Esophagus mucosa (tissue), 1 donor: ENCODE measurements at regions not wholly inside any gene's neighbourhood (a gene's known extent, or its start where the extent isn't known, plus 50 kb on each side); places are given as distances from the start of the nearest gene placed in this dataset.

Source experiments
- ATAC-seq: fragments of 200-7000 bp; cut with Tn5 transposase; one replicate; pipeline ENCODE4 v1.9.1; 2020
- donor health status: DM: yes; HTN: yes; CAD: no.

DNA sequence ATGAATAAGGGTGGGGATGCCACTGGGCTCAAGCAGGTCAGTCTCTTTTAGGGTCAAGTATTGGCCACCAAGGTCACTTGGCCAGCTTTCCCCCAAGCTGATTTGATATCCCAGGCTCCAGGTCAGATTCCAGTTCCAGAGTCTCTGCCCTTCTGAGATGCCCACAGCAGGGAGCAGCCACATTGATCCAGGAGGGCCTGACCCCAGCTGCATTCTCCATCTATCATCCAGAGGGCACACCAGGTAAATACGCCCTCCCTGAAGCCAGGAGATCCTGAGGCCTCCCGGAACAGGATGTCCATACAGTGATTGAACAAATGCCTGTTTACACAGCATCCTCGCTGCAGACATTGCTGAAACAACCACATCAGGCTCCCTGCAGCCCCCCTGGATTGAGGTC lies 264.6 kb upstream of the TLE3 start:
- ATAC-seq: no peak

DNA sequence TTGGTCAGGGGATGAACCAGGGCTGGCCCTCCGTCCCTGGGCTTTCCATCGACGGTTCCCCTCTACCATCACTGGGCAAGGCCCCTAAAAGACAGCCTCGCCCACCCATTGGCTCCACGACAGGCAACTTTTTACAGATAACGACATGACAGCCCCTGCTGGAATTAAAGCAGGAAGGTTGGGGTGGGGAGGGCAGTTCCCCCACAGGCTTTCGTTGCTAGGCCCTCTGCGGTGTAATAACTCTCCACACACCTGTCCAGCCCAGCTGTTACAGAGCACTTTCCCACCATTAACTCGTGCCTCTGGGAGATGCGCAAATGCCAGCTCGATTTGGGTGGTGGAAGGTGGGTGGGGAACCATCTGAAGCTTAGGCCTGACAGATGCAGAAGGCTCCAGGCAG lies 264.2 kb upstream of the TLE3 start:
- no peak for ATAC-seq

DNA sequence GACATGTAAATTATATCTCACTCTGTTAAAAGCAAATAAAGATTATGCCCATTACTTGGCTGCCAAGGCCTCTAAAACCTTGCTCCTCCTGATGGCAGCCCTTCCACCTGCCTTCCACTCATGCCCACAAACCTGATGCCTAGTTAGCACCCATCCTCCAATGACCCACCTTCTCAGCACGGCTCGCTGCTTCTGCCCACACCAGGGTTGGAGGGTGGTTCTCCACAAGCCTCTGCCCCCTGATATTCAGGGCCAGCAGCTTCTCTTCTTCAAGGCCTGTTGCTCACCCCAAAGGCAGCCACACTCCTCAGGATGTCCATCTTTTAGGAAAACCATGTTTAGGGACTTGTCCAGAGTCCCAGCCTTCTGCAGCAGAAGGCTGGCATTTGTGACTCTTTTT lies 263.4 kb upstream of the TLE3 start:
- ATAC-seq: no peak

DNA sequence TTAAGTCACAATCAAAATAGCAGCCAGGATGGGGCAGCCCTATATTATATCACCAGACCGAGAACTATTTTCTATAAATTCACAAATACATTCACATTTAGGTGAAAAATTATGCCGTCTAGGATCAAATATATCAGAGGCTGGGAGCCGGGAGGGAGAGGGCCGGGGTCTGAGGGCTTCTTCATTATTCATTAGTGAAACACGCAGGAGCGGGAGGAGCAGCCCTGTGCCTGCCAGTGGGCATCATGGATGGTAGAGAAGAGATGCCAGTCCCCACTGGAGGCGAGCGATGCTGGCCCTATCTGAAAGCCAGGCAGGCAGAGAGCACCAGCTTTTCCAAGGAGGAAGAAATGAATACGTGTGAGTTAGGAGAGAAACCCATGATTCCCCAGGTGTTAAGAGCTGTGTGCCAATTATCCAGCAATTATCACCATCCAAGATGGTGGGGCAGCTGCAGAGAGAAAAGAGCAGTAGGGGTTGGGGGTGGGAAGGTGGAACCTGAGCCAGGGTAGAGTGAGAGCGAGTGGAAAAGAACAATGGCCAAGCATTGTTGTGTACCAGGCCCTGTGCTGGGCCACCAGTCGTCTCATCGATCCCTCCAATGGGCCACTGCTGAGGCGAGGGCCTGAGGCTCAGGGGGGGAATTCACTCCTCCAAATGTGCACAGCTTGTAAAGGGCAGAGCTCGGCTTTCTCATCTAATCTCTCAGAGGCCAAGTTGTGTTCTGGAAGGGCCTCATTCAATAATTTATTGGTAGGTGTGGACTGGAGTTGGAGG lies 261.3 kb upstream of the TLE3 start:
- no peak for ATAC-seq

DNA sequence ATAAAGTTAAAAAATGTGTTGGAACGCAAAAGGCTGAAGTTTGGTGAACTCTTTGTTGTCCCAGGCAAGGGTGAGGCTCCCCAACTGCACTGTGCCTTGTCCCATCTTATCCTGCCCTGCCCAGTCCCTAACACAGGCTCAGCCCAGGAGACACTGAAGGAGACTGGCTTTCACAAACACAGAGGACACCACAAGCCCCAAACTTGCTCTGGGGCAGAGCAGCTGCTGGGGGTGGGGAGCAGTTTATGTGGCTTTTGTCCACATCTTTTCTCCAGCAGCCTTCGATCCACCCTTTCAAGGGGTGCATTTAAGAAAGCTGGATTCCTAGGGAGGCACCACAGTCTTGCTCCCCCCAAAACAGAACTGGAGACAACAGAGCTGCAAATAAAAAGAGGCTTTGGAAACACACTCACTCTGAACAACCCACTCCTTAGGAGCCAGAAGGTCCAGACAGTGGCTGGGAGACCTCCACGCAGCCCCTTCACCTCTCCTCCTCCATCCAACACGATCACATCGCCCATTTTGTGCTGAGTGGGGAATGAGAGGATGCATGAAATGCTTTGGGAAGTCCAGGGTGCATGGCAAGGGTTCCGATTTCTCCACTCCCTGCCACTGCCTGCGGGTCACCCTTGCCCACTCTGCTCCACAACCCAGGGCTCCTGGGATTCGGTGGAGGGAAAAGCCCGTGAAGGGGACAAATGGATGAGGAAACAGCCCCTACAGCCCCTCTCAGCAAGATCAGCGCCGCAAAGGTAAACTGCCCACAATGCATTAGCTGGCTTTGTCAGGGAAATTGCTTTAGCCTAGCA lies 260.5 kb upstream of the TLE3 start:
- ATAC-seq: no peak

DNA sequence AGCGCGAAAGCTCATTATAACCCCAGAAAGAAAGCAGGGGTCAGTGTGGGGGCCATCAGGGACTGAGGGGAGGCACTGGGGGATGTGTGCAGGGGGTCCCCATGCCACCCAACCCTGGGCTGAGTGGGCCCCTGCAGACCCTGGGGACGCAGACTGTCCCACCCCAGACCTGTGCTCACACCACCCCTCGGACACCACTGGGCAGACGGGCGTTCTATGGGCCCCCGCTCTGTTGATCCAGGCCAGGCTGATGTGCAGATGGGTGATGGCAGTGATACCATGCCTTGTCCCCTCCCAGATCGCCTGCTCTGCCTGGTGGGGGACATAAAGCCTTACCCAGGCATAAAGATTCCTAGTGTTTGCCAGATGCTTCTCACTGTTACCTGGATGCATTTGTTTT lies 259.7 kb upstream of the TLE3 start:
- ATAC-seq: no peak

DNA sequence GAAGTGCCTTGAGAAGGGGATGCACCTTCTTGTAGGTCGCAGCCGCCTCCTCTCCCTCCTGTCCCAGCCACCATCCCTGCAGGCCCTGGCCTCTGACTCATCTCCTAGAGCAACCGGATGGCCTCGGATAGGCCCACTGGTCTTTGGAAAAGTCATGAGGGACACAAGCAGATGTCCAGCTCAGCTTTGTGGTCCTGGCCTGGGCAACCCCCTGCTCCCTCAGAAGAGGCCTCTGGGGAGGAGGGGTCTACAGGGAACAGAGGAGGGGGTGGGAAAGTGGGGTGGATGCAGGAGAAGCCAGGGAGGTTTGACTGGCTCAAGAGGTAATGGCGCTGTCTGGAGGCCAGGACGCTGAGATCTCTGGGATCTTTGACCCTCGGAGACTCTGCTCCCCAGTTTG lies 259.2 kb upstream of the TLE3 start:
- ATAC-seq: no peak

DNA sequence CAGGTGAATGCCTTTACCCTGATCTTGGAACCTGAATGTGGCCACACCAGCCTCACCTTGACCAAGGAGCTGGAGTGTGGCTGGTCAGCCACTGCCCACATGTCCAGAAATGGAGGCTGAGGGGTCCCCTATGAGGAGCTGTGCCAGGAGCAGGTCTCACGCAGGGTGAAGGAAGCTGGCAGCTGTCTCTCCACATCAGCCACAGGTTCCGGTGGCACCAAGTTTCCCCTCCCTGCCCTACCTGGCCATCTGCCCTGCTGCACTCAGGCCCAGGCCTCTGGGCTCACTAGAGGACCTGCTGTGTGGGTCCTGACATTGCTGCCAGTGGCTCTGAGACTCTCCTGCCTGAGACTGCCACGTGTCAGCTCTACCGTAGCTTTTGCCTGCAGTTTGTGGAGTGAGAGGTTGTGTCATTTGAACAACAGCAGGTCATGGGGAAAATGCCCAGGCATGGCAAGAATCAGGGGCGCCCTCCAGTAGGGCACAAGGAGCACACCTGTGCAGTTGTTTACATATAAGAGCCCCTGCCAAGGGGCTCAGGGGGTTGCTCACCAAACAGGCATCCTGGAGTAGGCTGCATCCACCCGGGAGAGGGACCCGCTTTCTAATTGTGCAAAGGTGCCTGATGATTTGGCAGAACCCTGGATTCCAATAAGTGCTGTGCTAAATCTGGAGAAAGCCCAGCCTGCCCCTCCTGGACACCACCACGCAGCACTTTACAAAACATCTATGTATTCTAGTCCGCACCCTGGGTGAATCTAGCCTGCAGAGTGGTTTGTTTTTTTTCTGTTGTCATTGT lies 258.5 kb upstream of the TLE3 start:
- ATAC-seq: no peak

DNA sequence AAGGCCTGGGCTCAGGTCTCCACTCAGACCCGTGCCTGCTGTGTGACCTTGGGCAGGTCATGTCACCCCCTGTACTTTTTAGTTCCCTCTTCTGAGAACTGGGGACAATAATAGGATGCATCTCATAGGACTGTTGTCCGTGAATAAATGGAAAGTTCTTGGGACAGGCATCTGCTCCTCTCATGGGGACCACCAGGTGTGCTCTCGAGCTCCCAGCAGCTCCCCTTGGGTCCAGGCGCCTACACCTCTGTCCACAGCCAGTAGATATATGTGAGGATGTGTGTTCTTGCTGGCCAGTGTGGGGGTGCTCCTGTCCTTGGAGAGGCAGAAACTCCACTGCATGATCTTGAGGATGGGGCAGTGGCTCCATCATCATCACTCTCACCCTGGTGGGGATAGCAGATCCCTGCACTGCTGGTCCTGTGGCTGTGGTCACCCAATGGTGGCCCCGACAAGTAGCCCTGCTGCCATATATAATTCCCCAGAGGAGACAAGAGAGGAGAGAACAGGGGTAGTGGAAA lies 257.6 kb upstream of the TLE3 start:
- no peak for ATAC-seq

DNA sequence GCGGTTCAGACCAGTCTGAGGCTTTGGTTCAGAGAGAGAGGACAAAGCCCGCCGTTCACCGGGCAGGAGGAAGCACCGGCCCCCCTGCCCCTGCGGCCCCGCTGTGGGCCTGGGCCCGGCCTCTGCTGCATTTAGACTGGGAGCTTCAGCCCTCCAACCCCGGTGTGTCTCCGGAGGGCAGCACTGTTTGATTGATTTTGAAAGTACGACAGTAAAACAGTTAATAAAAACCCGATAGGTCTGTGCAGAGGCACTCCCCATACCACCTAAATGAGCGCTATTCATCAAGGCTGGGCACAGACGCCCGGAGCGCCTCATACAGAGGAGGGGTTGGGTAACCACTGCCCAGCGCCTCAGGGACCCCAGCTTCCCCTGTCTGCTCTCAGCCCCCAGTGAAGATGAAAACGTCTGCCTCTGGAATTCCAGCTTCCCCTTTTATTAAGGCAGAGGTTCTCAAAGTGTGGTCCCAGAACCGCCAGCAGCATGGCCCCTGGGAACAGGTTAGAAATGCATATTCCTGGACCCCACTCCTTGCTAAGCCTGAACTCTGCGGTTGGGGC lies 256.7 kb upstream of the TLE3 start:
- no peak for ATAC-seq

DNA sequence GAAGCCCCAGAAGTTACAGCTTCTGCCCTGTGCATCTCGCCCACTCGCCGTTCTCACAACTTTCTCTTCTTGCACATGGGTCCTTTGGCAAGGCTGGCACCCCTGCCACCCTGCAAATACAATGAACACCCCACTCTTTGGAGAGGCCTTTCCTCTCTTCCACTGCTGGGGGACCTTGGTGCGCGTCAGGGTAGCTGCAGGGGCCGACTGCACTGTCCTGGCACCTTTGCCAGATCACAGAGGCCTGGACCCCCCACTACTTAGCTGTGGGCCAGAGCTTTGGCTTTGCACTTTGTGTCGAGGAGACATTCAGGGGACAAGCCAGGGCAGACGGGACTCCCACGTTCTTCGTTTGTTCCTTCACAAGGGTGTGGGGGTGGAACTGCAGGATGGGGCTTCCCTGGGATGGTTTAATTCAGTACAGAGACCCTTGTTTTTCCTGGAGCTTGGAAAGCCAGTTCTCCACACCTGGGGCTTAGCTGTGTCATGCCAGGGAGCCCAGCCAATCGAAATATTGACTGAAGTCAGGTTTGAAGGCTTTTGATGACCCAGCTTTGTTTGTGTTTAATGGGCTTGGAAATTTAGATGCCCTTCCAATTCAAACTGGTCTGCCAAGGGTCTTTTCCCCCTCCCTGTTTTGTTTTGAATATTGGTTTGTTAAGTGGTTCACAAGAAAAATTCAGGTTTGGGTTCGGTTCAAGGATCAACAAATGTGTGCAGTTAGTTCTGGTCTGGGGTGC lies 256.1 kb upstream of the TLE3 start:
- ATAC-seq: no peak

DNA sequence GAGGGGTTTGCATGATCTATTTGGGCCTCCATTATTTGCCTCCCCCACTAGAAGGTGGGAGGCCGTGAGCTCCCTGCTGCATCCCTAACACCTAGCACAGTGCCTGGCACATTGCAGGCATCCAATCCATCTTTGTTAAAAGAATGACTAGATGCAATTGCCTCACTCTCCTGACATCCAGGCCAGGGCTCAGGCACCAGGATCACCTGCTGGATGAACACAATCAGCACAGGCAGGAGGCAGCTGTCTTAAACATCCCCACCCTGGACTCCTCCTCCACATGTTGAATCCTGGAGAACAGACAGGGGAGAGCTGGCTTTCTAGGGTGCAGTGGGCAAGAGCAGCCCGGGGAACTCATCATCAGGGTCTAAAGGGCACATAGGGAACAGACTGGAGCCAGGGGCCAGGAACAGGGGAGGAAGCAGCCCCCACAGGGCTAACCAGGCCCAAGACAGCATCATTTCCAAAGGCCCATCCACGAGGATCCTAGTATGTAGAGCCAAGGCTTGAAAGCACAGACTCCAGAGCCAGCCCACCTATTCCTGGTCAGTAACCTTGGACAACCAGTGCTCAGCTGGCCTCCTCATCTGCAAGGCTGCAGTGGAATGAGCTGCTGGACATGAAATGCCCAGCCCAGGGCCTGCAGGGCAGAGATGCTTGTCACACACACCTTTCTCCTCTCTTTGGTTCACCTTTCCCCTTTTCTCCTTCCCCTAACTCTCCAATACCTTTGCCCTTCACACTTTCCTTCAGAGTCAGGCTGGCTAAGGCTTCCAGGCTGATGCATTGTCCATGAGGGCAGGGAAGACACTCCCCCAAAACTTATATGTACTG lies 254.4 kb upstream of the TLE3 start:
- ATAC-seq: no peak

DNA sequence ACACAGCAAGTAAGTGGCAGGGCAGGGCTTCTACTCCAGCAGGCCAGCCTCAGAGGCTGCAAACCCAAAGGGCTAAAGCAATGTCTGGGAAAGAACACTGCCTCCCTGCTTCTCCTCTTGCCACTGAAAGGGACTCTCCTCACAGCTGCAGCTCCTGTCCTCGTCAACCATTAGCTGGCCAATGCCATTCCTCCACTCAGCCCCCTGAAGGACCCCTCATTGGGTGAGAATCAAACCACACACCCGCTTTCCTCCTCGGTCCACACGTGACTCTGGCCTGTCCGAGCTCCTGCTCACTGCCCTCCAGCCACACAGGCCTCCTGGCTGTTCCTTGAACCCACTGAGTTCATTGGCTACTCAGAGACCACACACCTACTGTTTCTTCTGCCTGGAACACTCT lies 253.7 kb upstream of the TLE3 start:
- no peak for ATAC-seq

DNA sequence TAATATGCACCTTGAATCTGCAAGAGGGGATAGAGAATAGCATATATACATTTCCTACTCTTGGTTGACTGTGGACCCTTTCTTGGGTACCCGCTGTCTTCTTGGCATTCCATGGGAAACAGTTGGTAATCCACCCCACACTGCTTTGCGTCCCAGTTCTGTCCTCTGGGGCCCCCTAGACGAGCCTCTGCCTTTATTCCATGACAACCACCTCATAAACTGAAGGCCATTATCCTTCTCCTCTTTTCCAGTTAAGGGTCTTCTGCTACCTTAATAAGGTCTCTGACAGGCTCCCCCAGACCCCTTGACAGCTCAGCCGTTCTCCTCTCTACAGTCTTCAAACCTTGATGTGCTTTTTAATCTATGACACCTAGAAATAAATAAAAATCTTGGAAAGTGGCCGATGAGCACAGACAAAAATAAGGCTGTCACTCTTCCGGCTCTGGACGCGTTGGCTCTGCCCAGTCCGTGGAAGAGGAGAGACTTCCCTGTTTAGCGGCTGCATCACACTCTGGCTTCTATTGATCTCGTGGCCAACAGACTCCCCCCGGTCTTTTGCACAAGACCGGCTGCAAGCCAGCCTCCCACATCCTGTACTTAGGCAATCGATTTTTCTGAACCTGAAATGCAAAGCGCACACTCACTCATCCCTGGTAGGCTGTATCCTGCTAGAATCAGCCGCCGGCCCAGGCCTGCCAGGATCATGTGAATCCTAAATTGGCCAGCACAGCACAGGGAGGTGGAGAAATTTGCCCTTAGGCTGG lies 251.0 kb upstream of the TLE3 start:
- ATAC-seq: peak; percentile 83

DNA sequence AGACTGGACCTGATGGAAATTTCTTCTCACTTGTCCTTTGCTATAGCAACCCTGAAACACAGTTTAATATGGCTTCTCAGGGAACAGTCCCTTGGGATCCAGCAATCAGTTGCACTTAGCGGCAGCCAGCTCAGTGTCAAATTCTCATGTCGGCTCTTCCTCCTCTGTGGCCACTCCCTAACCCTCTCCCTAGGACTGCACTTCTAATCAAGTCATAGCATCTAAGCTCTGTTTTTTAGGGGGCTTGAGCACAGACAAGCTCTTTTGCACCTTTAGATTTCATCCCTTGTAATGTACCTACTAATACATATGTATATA lies 250.5 kb upstream of the TLE3 start:
- no peak for ATAC-seq

DNA sequence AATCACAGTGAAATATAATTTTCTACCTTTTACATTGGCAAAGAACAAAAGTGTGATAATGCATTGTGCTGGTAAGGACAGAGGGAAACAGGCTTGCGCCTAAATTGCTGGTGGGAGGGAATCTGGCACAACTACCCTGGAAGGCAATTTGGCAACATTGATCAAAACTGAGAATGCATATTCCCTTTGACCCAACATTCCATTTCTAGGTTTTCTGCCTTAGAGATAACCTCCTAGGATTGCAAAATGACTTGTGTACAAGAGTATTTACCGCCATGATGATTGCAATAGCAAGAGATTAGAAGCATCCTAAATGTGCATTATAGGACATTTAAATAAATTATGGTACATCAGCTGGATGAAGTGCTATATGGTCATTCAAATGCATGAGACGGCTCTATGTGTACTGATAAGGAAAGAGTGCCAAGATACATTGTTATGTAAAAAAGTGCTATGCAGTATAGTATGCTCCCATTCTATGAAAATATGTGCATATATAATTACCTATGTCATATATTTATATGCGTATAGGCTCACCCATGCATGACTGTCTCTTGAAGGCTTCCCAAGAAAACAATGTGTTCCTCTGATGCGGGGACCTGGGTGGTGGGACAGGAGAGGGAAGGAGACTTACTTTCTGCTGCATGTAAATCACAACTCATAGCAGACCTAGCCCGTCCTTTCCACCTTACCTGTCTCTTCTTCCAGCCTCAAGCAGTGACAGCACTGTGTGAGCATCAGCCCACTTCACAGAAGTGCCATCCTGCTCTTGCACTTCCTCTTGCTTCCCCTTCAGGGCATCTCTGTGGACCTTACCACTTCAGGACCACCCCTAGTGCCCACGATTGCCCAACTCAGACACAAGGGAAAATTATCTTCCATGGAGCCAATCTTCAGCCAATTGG lies 249.9 kb upstream of the TLE3 start:
- no peak for ATAC-seq

DNA sequence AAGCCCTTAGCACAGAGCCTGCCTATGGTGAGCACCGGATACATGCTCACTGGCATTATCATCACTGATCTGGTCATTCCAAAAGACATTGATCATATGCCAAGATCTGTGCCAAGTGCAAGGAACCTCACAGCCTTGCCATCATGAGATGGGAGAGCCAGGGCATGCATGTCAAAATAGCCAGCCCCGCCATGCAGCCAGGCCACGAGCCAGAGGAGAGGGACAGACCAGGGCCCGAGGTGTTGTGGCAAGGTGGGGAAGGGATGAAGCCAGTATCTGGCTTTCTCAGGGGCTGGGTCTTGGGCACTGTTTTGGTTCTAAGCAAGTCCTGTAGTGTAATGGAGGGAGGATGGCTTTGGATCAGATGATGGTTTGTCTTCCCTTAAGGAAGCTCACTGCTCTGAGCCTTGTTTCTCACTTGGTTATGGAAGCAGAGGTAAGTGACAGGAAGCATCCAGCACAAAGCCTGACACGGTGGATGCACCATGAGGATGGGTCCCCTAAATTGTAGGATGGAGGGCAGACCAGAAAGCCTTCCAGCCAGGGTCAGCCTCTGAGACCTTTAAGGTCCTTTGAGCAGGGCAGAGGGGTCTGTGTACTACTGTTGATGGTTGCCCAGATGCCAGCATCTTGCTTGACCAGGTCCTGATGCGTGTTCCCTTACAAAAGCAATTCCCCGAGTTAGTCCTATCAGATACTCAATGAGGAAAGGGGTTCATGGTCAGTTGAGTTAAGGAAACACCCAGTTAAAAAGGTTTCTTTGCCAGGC lies 247.7 kb upstream of the TLE3 start:
- no peak for ATAC-seq

DNA sequence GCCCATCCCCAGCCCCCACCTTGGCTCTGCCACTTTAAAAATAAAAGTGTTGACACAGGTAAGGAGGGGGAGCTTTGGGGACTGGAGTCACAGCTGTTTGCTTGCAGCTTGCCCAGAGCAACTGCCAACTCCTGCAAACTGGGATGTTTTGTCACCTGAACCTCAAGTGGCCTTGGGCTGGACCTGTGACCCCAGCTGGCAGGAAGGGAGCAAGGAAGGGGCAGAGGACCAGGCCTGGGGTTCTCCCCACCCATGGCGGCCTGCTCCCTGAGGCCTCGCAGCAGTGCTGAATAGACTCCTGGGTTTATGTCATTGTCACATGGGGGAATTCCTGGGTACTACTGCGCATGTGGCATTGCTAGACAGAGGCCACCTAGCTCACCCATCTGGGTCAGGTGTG lies 246.9 kb upstream of the TLE3 start:
- no peak for ATAC-seq
